ENCODE measurements at regions not wholly inside any gene's neighbourhood (a gene's known extent, or its start where the extent isn't known, plus 50 kb on each side); places are given as distances from the start of the nearest gene placed in this dataset.

DNA sequence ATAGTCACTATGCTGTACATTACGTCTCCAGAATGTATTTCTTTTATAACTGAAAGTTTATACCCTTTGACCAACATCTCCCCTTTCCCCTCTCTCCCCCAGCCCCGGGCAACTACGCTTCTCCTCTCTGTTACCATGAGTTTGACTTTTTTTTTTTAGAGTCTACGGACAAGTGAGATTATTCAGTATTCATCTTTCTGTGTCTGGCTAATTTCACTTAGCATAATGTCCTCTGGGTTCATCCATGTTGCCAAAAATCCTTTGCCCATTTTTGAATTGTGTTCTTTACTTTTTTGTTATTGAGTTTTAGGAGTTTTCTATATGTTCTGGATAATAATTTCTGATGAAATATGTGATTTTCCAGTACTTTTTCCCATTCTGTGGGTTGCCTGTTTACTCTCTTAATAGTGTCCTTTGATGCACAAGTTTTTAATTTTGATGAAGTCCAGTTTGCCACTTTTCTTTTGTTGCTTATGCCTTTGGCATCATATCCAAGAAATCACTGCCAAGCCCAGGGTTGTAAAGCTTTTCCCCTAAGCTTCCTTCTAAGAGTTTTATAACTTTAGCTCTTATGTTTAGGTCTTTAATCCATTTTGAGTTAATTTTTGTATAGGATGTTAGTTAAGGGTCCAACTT is 126.7 kb upstream of the NSMCE3 start:
- TF ChIP-seq, protein P1, sequence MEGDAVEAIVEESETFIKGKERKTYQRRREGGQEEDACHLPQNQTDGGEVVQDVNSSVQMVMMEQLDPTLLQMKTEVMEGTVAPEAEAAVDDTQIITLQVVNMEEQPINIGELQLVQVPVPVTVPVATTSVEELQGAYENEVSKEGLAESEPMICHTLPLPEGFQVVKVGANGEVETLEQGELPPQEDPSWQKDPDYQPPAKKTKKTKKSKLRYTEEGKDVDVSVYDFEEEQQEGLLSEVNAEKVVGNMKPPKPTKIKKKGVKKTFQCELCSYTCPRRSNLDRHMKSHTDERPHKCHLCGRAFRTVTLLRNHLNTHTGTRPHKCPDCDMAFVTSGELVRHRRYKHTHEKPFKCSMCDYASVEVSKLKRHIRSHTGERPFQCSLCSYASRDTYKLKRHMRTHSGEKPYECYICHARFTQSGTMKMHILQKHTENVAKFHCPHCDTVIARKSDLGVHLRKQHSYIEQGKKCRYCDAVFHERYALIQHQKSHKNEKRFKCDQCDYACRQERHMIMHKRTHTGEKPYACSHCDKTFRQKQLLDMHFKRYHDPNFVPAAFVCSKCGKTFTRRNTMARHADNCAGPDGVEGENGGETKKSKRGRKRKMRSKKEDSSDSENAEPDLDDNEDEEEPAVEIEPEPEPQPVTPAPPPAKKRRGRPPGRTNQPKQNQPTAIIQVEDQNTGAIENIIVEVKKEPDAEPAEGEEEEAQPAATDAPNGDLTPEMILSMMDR (IDR thresholded peaks at IDR 0.05; ENCODE audit: poor library complexity): no peak
- no peak for TF ChIP-seq EZH2 (IDR thresholded peaks at IDR 0.05; ENCODE audit: borderline replicate concordance)
